Breast epithelium (tissue), 3 donors: ENCODE measurements at regions not wholly inside any gene's neighbourhood (a gene's known extent, or its start where the extent isn't known, plus 50 kb on each side); places are given as distances from the start of the nearest gene placed in this dataset.

Experiments used
- POLR2A ChIP-seq: fragments of 450-650 bp; IDR thresholded peaks from one replicate; pipeline ENCODE4 v1.6.1; 2016; ENCODE audit warnings: antibody characterized with exemption, mild to moderate bottlenecking, moderate library complexity
- POLR2AphosphoS5 ChIP-seq, 3 donors: sonication (generic); formaldehyde crosslinking; IDR thresholded peaks; one replicate each; pipeline ENCODE4 v1.6.1; 2017; ENCODE audit warnings: antibody characterized with exemption in 3 of 3
- TF ChIP-seq, protein P1 (sequence below), 3 donors: fragments of 450-650 bp; IDR thresholded peaks; one replicate each; pipeline ENCODE4 v1.5.1; 2016 to 2017; ENCODE audit warnings: antibody characterized with exemption in 3 of 3, mild to moderate bottlenecking in 3 of 3, moderate library complexity in 3 of 3

DNA sequence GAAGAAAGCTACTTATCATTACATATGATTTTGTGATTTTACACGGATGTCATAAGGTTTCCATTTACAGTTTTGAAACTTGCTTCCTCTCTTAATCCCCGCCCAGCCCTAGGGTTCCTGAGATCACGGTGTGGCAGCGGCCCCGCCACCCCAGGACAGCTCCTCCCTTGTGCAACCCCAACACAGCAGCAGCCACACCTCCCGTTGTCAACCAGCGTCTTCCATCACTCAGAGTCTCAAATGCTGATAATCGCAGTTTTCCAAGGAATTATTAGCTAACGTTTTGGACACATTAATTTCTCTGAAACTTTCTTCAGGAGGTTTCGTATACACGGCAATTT, 204.8 kb downstream of the THBS2 start:
- TF ChIP-seq, protein P1, sequence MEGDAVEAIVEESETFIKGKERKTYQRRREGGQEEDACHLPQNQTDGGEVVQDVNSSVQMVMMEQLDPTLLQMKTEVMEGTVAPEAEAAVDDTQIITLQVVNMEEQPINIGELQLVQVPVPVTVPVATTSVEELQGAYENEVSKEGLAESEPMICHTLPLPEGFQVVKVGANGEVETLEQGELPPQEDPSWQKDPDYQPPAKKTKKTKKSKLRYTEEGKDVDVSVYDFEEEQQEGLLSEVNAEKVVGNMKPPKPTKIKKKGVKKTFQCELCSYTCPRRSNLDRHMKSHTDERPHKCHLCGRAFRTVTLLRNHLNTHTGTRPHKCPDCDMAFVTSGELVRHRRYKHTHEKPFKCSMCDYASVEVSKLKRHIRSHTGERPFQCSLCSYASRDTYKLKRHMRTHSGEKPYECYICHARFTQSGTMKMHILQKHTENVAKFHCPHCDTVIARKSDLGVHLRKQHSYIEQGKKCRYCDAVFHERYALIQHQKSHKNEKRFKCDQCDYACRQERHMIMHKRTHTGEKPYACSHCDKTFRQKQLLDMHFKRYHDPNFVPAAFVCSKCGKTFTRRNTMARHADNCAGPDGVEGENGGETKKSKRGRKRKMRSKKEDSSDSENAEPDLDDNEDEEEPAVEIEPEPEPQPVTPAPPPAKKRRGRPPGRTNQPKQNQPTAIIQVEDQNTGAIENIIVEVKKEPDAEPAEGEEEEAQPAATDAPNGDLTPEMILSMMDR (IDR thresholded peaks at IDR 0.05): no peak
- TF ChIP-seq POLR2A (no peak), POLR2AphosphoS5 (IDR thresholded peaks at IDR 0.05) (no peak)
